GM23338 (cell line): ENCODE measurements at regions not wholly inside any gene's neighbourhood (a gene's known extent, or its start where the extent isn't known, plus 50 kb on each side); places are given as distances from the start of the nearest gene placed in this dataset.

Experiments used
- ATAC-seq: fragments of 200-7000 bp; cut with Tn5 transposase; 3 replicates; pipeline ENCODE4 v1.9.1; 2020
- DNase-seq: peaks from one replicate; pipeline ENCODE4 v3.0.0-alpha.2; 2015; ENCODE audit warnings: low spot score
- H2AFZ ChIP-seq: fragments of 200-600 bp; sonication (generic); 2 replicates; pipeline ENCODE4 v1.8.0; 2016; ENCODE audit warnings: antibody characterized with exemption, mild to moderate bottlenecking, moderate library complexity
- H3F3A ChIP-seq: fragments of 200-600 bp; sonication (generic); replicated peaks from 2 replicates; pipeline ENCODE4 v1.8.0; 2017; ENCODE audit warnings: antibody characterized with exemption, mixed run types, low read depth
- H3K27ac ChIP-seq: fragments of 200-600 bp; sonication (generic); 2 replicates; pipeline ENCODE4 v1.6.1; 2016; ENCODE audit warnings: low read depth
- H3K27me3 ChIP-seq: fragments of 200-600 bp; sonication (generic); 2 replicates; pipeline ENCODE4 v1.8.0; 2016; ENCODE audit warnings: mild to moderate bottlenecking, mixed run types, moderate library complexity; ENCODE audit not compliant: insufficient read depth
- H3K36me3 ChIP-seq: fragments of 200-600 bp; sonication (generic); 2 replicates; pipeline ENCODE4 v1.8.0; 2016; ENCODE audit warnings: mild to moderate bottlenecking; ENCODE audit not compliant: insufficient read depth
- H3K4me1 ChIP-seq: fragments of 200-600 bp; sonication (generic); 2 replicates; pipeline ENCODE4 v1.8.0; 2016; ENCODE audit warnings: mild to moderate bottlenecking, moderate library complexity; ENCODE audit not compliant: insufficient read depth
- H3K4me2 ChIP-seq: fragments of 200-600 bp; sonication (generic); 2 replicates; pipeline ENCODE4 v1.7.1; 2017; ENCODE audit warnings: mixed run types
- H3K4me3 ChIP-seq: fragments of 200-600 bp; sonication (generic); 2 replicates; pipeline ENCODE4 v1.6.1; 2016; ENCODE audit warnings: mixed run types
- H3K79me2 ChIP-seq: fragments of 200-600 bp; sonication (generic); replicated peaks from 2 replicates; pipeline ENCODE4 v1.8.0; 2017; ENCODE audit warnings: mild to moderate bottlenecking; ENCODE audit not compliant: insufficient read depth
- H3K9me2 ChIP-seq: fragments of 200-600 bp; sonication (generic); 2 replicates; pipeline ENCODE4 v1.8.0; 2017; ENCODE audit not compliant: insufficient read depth
- H4K20me1 ChIP-seq: fragments of 200-600 bp; sonication (generic); replicated peaks from 2 replicates; pipeline ENCODE4 v1.8.0; 2017; ENCODE audit warnings: mild to moderate bottlenecking; ENCODE audit not compliant: insufficient read depth
- H3K27ac Mint-ChIP-seq: 2 replicates; pipeline ENCODE4 v1.8.0; 2020; ENCODE audit warnings: inconsistent platforms, mild to moderate bottlenecking, moderate library complexity, mixed read lengths
- H3K27me3 Mint-ChIP-seq: 3 replicates; pipeline ENCODE4 v1.8.0; 2022; ENCODE audit warnings: low read depth, mild to moderate bottlenecking, moderate library complexity, mixed read lengths, inconsistent platforms; ENCODE audit not compliant: insufficient read depth, poor library complexity
- H3K36me3 Mint-ChIP-seq: 3 replicates; pipeline ENCODE4 v1.8.0; 2021; ENCODE audit warnings: low read depth, mild to moderate bottlenecking, inconsistent platforms, moderate library complexity, mixed read lengths
- H3K4me1 Mint-ChIP-seq: 3 replicates; pipeline ENCODE4 v1.8.0; 2020; ENCODE audit warnings: mild to moderate bottlenecking, inconsistent platforms, mixed read lengths
- H3K4me3 Mint-ChIP-seq: 3 replicates; pipeline ENCODE4 v1.8.0; 2021; ENCODE audit warnings: moderate library complexity, mild to moderate bottlenecking, inconsistent platforms, mixed read lengths
- H3K9me3 Mint-ChIP-seq: 3 replicates; pipeline ENCODE4 v1.8.0; 2020; ENCODE audit warnings: moderate library complexity, mild to moderate bottlenecking, inconsistent platforms, mixed read lengths
- CREB1 ChIP-seq: fragments of 250-450 bp; sonication (Bioruptor Pico); IDR thresholded peaks from 2 replicates; pipeline ENCODE4 v1.5.0; 2020; ENCODE audit warnings: low read depth, mild to moderate bottlenecking, moderate library complexity
- EZH2 ChIP-seq: fragments of 200-600 bp; sonication (generic); IDR thresholded peaks from one replicate; pipeline ENCODE4 v1.8.0; 2017; ENCODE audit warnings: antibody characterized with exemption, mild to moderate bottlenecking, low read depth; ENCODE audit not compliant: unreplicated experiment
- EZH2phosphoT487 ChIP-seq: fragments of 200-600 bp; sonication (generic); IDR thresholded peaks from one replicate; pipeline ENCODE4 v1.8.1; 2018; ENCODE audit warnings: antibody characterized with exemption; ENCODE audit not compliant: unreplicated experiment
- NANOG ChIP-seq: IDR thresholded peaks from 2 replicates; pipeline ENCODE4 v1.6.1; 2016; ENCODE audit warnings: antibody characterized with exemption, borderline replicate concordance
- POLR2AphosphoS5 ChIP-seq: IDR thresholded peaks from 2 replicates; pipeline ENCODE4 v1.6.1; 2016; ENCODE audit warnings: antibody characterized with exemption, low read depth
- STAT1 ChIP-seq: IDR thresholded peaks from one replicate; pipeline ENCODE4 v1.6.1; 2016; ENCODE audit warnings: antibody characterized with exemption; ENCODE audit not compliant: unreplicated experiment
- ZNF114 ChIP-seq: fragments of 250-450 bp; sonication (Bioruptor Pico); IDR thresholded peaks from 2 replicates; pipeline ENCODE4 v1.5.0; 2020; ENCODE audit warnings: mild to moderate bottlenecking, moderate library complexity
- ZNF331 ChIP-seq: fragments of 250-450 bp; sonication (Bioruptor Pico); IDR thresholded peaks from 2 replicates; pipeline ENCODE4 v1.5.0; 2020; ENCODE audit warnings: low read depth, mild to moderate bottlenecking, moderate library complexity
- TF ChIP-seq, protein P1 (sequence below): IDR thresholded peaks from 2 replicates; pipeline ENCODE4 v1.6.1; 2016; ENCODE audit warnings: antibody characterized with exemption
- TF ChIP-seq, protein P2 (sequence below), 2 experiments: fragments of 200-600 bp in 1 of 2; sonication (generic) in 1 of 2; conservative IDR thresholded peaks; 2 replicates each; pipeline versions ENCODE4 v1.5.1 to v1.6.1; 2016 to 2017; ENCODE audit warnings: antibody characterized with exemption in 2 of 2, low read depth in 2 of 2, mild to moderate bottlenecking in 2 of 2, moderate library complexity in 1 of 2
- TF ChIP-seq, protein P3 (sequence below): IDR thresholded peaks from one replicate; pipeline ENCODE4 v1.6.1; 2018; ENCODE audit warnings: antibody characterized with exemption; ENCODE audit not compliant: unreplicated experiment

DNA sequence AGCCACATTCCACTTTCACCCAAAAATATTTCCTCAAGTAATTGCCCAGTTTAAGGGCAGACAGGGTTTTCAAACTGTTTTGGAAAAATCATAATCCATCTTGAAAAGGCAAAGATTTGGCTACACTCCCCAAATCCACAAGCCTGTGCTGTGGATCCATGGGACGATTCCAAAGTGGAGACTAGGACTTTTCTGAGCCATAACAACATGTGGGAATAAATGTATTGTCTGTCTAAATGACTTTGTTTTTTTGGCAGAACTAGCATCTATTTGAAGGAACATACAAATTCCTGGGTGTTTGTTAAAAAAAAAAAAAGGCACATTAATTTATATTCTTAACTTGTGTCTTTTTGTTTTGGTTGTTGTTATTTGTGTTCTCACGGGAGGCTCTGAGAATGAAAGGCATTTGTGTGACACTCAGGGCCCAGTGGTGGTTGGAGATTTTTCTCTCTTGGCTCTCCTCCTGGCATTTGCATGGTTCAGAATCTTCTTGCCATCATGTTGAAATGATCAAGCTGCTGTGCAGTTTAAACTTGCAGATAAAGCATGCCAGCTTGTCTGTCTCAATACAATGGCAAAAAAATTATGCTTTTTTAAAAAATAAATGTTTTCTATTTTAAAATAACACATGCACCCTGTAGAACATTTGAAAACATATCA lies 277.4 kb downstream of the EN1 start:
- H3K4me3 Mint-ChIP-seq, result no peak overlapping the region
- H3K4me1 Mint-ChIP-seq, result peaks cover 6% of the 10 kb centered on the region; the same call in 2 of the 3 replicates

More for the DNA sequence above, 277.4 kb downstream of the EN1 start:
- no peak for ATAC-seq
- H2AFZ ChIP-seq, result no peak overlapping the region; the same call in 1 of the 2 replicates
- H3K4me2 ChIP-seq, result no peak overlapping the region
- no peaks in the 10 kb centered on the region for H4K20me1 ChIP-seq
- no peaks in the 10 kb centered on the region for H3K36me3 ChIP-seq
- H3K27ac ChIP-seq, result no peak overlapping the region
- H3K4me1 ChIP-seq, result no peaks in the 10 kb centered on the region; the same call in 1 of the 2 replicates
- no peaks in the 10 kb centered on the region; the same call in 1 of the 2 replicates for H3K9me2 ChIP-seq
- DNase-seq, result no peak
- Mint-ChIP-seq H3K27me3 (no peaks in the 10 kb centered on the region), H3K27ac (no peak overlapping the region), H3K36me3 (no peaks in the 10 kb centered on the region), H3K9me3 (no peaks in the 10 kb centered on the region)
- H3K4me3 ChIP-seq, result no peak overlapping the region
- no peak for TF ChIP-seq POLR2AphosphoS5
- TF ChIP-seq EZH2, result no peak
- TF ChIP-seq NANOG, result no peak
- TF ChIP-seq EZH2phosphoT487, result no peak
- TF ChIP-seq, protein P1, sequence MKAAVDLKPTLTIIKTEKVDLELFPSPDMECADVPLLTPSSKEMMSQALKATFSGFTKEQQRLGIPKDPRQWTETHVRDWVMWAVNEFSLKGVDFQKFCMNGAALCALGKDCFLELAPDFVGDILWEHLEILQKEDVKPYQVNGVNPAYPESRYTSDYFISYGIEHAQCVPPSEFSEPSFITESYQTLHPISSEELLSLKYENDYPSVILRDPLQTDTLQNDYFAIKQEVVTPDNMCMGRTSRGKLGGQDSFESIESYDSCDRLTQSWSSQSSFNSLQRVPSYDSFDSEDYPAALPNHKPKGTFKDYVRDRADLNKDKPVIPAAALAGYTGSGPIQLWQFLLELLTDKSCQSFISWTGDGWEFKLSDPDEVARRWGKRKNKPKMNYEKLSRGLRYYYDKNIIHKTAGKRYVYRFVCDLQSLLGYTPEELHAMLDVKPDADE, result no peak
- TF ChIP-seq, protein P2, sequence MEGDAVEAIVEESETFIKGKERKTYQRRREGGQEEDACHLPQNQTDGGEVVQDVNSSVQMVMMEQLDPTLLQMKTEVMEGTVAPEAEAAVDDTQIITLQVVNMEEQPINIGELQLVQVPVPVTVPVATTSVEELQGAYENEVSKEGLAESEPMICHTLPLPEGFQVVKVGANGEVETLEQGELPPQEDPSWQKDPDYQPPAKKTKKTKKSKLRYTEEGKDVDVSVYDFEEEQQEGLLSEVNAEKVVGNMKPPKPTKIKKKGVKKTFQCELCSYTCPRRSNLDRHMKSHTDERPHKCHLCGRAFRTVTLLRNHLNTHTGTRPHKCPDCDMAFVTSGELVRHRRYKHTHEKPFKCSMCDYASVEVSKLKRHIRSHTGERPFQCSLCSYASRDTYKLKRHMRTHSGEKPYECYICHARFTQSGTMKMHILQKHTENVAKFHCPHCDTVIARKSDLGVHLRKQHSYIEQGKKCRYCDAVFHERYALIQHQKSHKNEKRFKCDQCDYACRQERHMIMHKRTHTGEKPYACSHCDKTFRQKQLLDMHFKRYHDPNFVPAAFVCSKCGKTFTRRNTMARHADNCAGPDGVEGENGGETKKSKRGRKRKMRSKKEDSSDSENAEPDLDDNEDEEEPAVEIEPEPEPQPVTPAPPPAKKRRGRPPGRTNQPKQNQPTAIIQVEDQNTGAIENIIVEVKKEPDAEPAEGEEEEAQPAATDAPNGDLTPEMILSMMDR (conservative IDR thresholded peaks at IDR 0.05; ENCODE audit: low read depth in 2 of 2), result no peak
- TF ChIP-seq CREB1 (CRISPR knock-in tag), result no peak
- TF ChIP-seq, protein P3, sequence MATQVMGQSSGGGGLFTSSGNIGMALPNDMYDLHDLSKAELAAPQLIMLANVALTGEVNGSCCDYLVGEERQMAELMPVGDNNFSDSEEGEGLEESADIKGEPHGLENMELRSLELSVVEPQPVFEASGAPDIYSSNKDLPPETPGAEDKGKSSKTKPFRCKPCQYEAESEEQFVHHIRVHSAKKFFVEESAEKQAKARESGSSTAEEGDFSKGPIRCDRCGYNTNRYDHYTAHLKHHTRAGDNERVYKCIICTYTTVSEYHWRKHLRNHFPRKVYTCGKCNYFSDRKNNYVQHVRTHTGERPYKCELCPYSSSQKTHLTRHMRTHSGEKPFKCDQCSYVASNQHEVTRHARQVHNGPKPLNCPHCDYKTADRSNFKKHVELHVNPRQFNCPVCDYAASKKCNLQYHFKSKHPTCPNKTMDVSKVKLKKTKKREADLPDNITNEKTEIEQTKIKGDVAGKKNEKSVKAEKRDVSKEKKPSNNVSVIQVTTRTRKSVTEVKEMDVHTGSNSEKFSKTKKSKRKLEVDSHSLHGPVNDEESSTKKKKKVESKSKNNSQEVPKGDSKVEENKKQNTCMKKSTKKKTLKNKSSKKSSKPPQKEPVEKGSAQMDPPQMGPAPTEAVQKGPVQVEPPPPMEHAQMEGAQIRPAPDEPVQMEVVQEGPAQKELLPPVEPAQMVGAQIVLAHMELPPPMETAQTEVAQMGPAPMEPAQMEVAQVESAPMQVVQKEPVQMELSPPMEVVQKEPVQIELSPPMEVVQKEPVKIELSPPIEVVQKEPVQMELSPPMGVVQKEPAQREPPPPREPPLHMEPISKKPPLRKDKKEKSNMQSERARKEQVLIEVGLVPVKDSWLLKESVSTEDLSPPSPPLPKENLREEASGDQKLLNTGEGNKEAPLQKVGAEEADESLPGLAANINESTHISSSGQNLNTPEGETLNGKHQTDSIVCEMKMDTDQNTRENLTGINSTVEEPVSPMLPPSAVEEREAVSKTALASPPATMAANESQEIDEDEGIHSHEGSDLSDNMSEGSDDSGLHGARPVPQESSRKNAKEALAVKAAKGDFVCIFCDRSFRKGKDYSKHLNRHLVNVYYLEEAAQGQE, result no peak
- TF ChIP-seq STAT1, result no peak
- no peak for TF ChIP-seq ZNF331
- no peak for TF ChIP-seq ZNF114 (CRISPR knock-in tag)
- no peaks in the 10 kb centered on the region for H3F3A ChIP-seq
- H3K79me2 ChIP-seq, result no peaks in the 10 kb centered on the region
- no peaks in the 10 kb centered on the region for H3K27me3 ChIP-seq
